NCI-H69 (cell line): ENCODE measurements at regions not wholly inside any gene's neighbourhood (a gene's known extent, or its start where the extent isn't known, plus 50 kb on each side); places are given as distances from the start of the nearest gene placed in this dataset.
A peak's percentile ranks its signal among the peaks of the same experiment; 100 is the strongest.
"Not testable (repeated sequence)": the region's sequence is repeated elsewhere in the genome, so short reads cannot be mapped to it uniquely, and the experiment has no call there.

Experiments used
- DNase-seq: peaks from one replicate; lab custom pipeline; 2025; lab: John Stamatoyannopoulos, UW

- DNase-seq = no peak
Observed at GRCh38 chr11:45000918-45001317, 50.2 kb upstream of the TP53I11 start.

GRCh38 chr11:45001466-45002165 lies 50.9 kb upstream of the TP53I11 start:
- no peak for DNase-seq

GRCh38 chr11:45005106-45005505 lies 54.4 kb upstream of the TP53I11 start:
- peak; percentile 37 for DNase-seq

- no peak for DNase-seq
Observed at GRCh38 chr11:45007011-45007410, 56.3 kb upstream of the TP53I11 start.

GRCh38 chr11:45015983-45016382 lies 65.3 kb upstream of the TP53I11 start:
- DNase-seq = not testable (repeated sequence)

GRCh38 chr11:45016446-45016845 lies 65.8 kb upstream of the TP53I11 start:
- not testable (repeated sequence) for DNase-seq

GRCh38 chr11:45017329-45017728 lies 66.6 kb upstream of the TP53I11 start:
- no peak for DNase-seq

GRCh38 chr11:45021001-45021400 lies 70.3 kb upstream of the TP53I11 start:
- DNase-seq = no peak

GRCh38 chr11:45021692-45022141 lies 71.0 kb upstream of the TP53I11 start:
- DNase-seq = peak; percentile 75

- DNase-seq = no peak
Observed at GRCh38 chr11:45022294-45023064, 71.8 kb upstream of the TP53I11 start.

- no peak for DNase-seq
Observed at GRCh38 chr11:45023065-45023365, 72.3 kb upstream of the TP53I11 start.

GRCh38 chr11:45024316-45024715 lies 73.6 kb upstream of the TP53I11 start:
- no peak for DNase-seq

- no peak for DNase-seq
Observed at GRCh38 chr11:45024846-45025588, 74.3 kb upstream of the TP53I11 start.

GRCh38 chr11:45025716-45026492 lies 75.2 kb upstream of the TP53I11 start:
- peak; percentile 85 for DNase-seq

- DNase-seq = peak; percentile 96
Observed at GRCh38 chr11:45026835-45027234, 76.2 kb upstream of the TP53I11 start.

GRCh38 chr11:45027312-45027711 lies 76.6 kb upstream of the TP53I11 start:
- DNase-seq = no peak

GRCh38 chr11:45028911-45029682 lies 78.4 kb upstream of the TP53I11 start:
- peak; percentile 53 for DNase-seq

- DNase-seq = no peak
Observed at GRCh38 chr11:45030778-45031177, 80.1 kb upstream of the TP53I11 start.

- no peak for DNase-seq
Observed at GRCh38 chr11:45031912-45032519, 81.3 kb upstream of the TP53I11 start.

- no peak for DNase-seq
Observed at GRCh38 chr11:45035413-45035812, 84.7 kb upstream of the TP53I11 start.

- no peak for DNase-seq
Observed at GRCh38 chr11:45036010-45036409, 85.3 kb upstream of the TP53I11 start.
